SU-DHL-6 (cell line): ENCODE measurements at regions not wholly inside any gene's neighbourhood (a gene's known extent, or its start where the extent isn't known, plus 50 kb on each side); places are given as distances from the start of the nearest gene placed in this dataset.

Experiments used
- EZH2phosphoT487 ChIP-seq: fragments of 200-600 bp; sonication (generic), shearing (Covaris generic); conservative IDR thresholded peaks from 2 replicates; pipeline ENCODE4 v1.6.1; 2018; ENCODE audit warnings: mild to moderate bottlenecking, antibody characterized with exemption, low read length, moderate library complexity, mixed read lengths
- TF ChIP-seq, protein P1 (sequence below): fragments of 200-600 bp; sonication (generic); IDR thresholded peaks from one replicate; pipeline ENCODE4 v1.5.1; 2017; ENCODE audit warnings: antibody characterized with exemption, mild to moderate bottlenecking, low read length, moderate library complexity; ENCODE audit not compliant: insufficient read depth, poor library complexity, severe bottlenecking

DNA sequence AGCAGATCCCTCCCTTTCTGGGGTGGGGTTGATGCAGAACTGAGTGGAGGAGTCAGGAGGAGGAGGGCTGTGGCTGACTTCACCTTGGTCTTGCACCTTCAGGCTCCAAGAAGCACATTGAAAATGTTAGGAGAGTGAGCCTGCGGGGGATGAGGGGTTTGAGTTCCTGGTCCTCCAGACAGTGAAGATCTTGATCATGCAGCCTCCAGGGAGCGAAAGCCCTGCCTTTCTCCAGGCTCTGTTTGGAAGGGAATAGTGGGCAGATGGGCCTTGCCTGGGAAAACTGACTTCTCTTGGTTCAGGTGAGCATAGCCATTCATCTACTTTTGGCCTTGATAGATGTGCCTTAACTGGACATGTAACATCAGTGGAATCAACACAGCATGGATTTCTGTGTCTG, 267.6 kb upstream of the B3GAT1 start:
- TF ChIP-seq, protein P1, sequence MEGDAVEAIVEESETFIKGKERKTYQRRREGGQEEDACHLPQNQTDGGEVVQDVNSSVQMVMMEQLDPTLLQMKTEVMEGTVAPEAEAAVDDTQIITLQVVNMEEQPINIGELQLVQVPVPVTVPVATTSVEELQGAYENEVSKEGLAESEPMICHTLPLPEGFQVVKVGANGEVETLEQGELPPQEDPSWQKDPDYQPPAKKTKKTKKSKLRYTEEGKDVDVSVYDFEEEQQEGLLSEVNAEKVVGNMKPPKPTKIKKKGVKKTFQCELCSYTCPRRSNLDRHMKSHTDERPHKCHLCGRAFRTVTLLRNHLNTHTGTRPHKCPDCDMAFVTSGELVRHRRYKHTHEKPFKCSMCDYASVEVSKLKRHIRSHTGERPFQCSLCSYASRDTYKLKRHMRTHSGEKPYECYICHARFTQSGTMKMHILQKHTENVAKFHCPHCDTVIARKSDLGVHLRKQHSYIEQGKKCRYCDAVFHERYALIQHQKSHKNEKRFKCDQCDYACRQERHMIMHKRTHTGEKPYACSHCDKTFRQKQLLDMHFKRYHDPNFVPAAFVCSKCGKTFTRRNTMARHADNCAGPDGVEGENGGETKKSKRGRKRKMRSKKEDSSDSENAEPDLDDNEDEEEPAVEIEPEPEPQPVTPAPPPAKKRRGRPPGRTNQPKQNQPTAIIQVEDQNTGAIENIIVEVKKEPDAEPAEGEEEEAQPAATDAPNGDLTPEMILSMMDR, result no peak
- no peak for TF ChIP-seq EZH2phosphoT487
